ENCODE measurements at regions not wholly inside any gene's neighbourhood (a gene's known extent, or its start where the extent isn't known, plus 50 kb on each side); places are given as distances from the start of the nearest gene placed in this dataset.
"Not testable (repeated sequence)": the region's sequence is repeated elsewhere in the genome, so short reads cannot be mapped to it uniquely, and the experiment has no call there.

- H3K9ac ChIP-seq (ENCODE audit: low read length) = no peak overlapping the region
- H3K27me3 ChIP-seq (ENCODE audit: control insufficient read depth in 1 of 2, insufficient read depth in 2 of 2, low read length in 2 of 2) = no peaks in the 10 kb centered on the region
- no peak overlapping the region for H3K4me3 ChIP-seq (ENCODE audit: low read depth in 1 of 2, low read length in 2 of 2)
- H3K27ac ChIP-seq (ENCODE audit: low read depth, low read length) = no peak overlapping the region
- no peaks in the 10 kb centered on the region for H3K4me1 ChIP-seq (ENCODE audit: insufficient read depth, low read length)
- H3K36me3 ChIP-seq (ENCODE audit: insufficient read depth, low read length) = no peaks in the 10 kb centered on the region
- H3K9me3 ChIP-seq (ENCODE audit: low read length) = no peaks in the 10 kb centered on the region
Measured at GRCh38 chr5:85304524-85304923, 919.8 kb upstream of the EDIL3 start.

- H3K9me3 ChIP-seq (ENCODE audit: low read length) = no peaks in the 10 kb centered on the region
- H3K27me3 ChIP-seq (ENCODE audit: control insufficient read depth in 1 of 2, insufficient read depth in 2 of 2, low read length in 2 of 2) = no peaks in the 10 kb centered on the region
- H3K9ac ChIP-seq (ENCODE audit: low read length) = no peak overlapping the region
- no peaks in the 10 kb centered on the region for H3K4me1 ChIP-seq (ENCODE audit: insufficient read depth, low read length)
- H3K36me3 ChIP-seq (ENCODE audit: insufficient read depth, low read length) = no peaks in the 10 kb centered on the region
- no peak overlapping the region for H3K4me3 ChIP-seq (ENCODE audit: low read depth in 1 of 2, low read length in 2 of 2)
- no peak overlapping the region for H3K27ac ChIP-seq (ENCODE audit: low read depth, low read length)
Measured at GRCh38 chr5:85305766-85306165, 921.1 kb upstream of the EDIL3 start.

GRCh38 chr5:85311536-85311935 is 926.9 kb upstream of the EDIL3 start:
- Histone ChIP-seq H3K27me3 (ENCODE audit: control insufficient read depth in 1 of 2, insufficient read depth in 2 of 2, low read length in 2 of 2) (no peaks in the 10 kb centered on the region), H3K4me1 (ENCODE audit: insufficient read depth, low read length) (no peaks in the 10 kb centered on the region), H3K4me3 (ENCODE audit: low read depth in 1 of 2, low read length in 2 of 2) (no peak overlapping the region), H3K9ac (ENCODE audit: low read length) (no peak overlapping the region), H3K27ac (ENCODE audit: low read depth, low read length) (no peak overlapping the region), H3K9me3 (ENCODE audit: low read length) (no peaks in the 10 kb centered on the region), H3K36me3 (ENCODE audit: insufficient read depth, low read length) (no peaks in the 10 kb centered on the region)

- no peak overlapping the region for H3K4me3 ChIP-seq (ENCODE audit: low read depth in 1 of 2, low read length in 2 of 2)
- no peaks in the 10 kb centered on the region for H3K27me3 ChIP-seq (ENCODE audit: control insufficient read depth in 1 of 2, insufficient read depth in 2 of 2, low read length in 2 of 2)
- no peaks in the 10 kb centered on the region for H3K4me1 ChIP-seq (ENCODE audit: insufficient read depth, low read length)
- H3K9ac ChIP-seq (ENCODE audit: low read length) = no peak overlapping the region
- H3K9me3 ChIP-seq (ENCODE audit: low read length) = no peaks in the 10 kb centered on the region
- no peaks in the 10 kb centered on the region for H3K36me3 ChIP-seq (ENCODE audit: insufficient read depth, low read length)
- H3K27ac ChIP-seq (ENCODE audit: low read depth, low read length) = no peak overlapping the region
Measured at GRCh38 chr5:85320495-85320894, 935.8 kb upstream of the EDIL3 start.

- no peaks in the 10 kb centered on the region for H3K4me1 ChIP-seq (ENCODE audit: insufficient read depth, low read length)
- H3K9ac ChIP-seq (ENCODE audit: low read length) = no peak overlapping the region
- no peaks in the 10 kb centered on the region for H3K9me3 ChIP-seq (ENCODE audit: low read length)
- H3K36me3 ChIP-seq (ENCODE audit: insufficient read depth, low read length) = no peaks in the 10 kb centered on the region
- no peaks in the 10 kb centered on the region for H3K27me3 ChIP-seq (ENCODE audit: control insufficient read depth in 1 of 2, insufficient read depth in 2 of 2, low read length in 2 of 2)
- H3K4me3 ChIP-seq (ENCODE audit: low read depth in 1 of 2, low read length in 2 of 2) = no peak overlapping the region
- H3K27ac ChIP-seq (ENCODE audit: low read depth, low read length) = no peak overlapping the region
Measured at GRCh38 chr5:85333276-85333675, 948.6 kb upstream of the EDIL3 start.

GRCh38 chr5:85337435-85337834 is 952.8 kb upstream of the EDIL3 start:
- no peaks in the 10 kb centered on the region for H3K4me1 ChIP-seq (ENCODE audit: insufficient read depth, low read length)
- no peak overlapping the region for H3K4me3 ChIP-seq (ENCODE audit: low read depth in 1 of 2, low read length in 2 of 2)
- no peaks in the 10 kb centered on the region for H3K27me3 ChIP-seq (ENCODE audit: control insufficient read depth in 1 of 2, insufficient read depth in 2 of 2, low read length in 2 of 2)
- H3K9ac ChIP-seq (ENCODE audit: low read length) = no peak overlapping the region
- H3K36me3 ChIP-seq (ENCODE audit: insufficient read depth, low read length) = no peaks in the 10 kb centered on the region
- H3K27ac ChIP-seq (ENCODE audit: low read depth, low read length) = no peak overlapping the region
- no peaks in the 10 kb centered on the region for H3K9me3 ChIP-seq (ENCODE audit: low read length)

GRCh38 chr5:85340790-85341189 is 956.1 kb upstream of the EDIL3 start:
- Histone ChIP-seq H3K4me3 (ENCODE audit: low read depth in 1 of 2, low read length in 2 of 2) (no peak overlapping the region), H3K9me3 (ENCODE audit: low read length) (no peaks in the 10 kb centered on the region), H3K27ac (ENCODE audit: low read depth, low read length) (no peak overlapping the region), H3K36me3 (ENCODE audit: insufficient read depth, low read length) (no peaks in the 10 kb centered on the region), H3K9ac (ENCODE audit: low read length) (no peak overlapping the region), H3K27me3 (ENCODE audit: control insufficient read depth in 1 of 2, insufficient read depth in 2 of 2, low read length in 2 of 2) (no peaks in the 10 kb centered on the region), H3K4me1 (ENCODE audit: insufficient read depth, low read length) (no peaks in the 10 kb centered on the region)

GRCh38 chr5:85345818-85346217 is 961.1 kb upstream of the EDIL3 start:
- H3K4me3 ChIP-seq (ENCODE audit: low read depth in 1 of 2, low read length in 2 of 2) = no peak overlapping the region
- H3K9me3 ChIP-seq (ENCODE audit: low read length) = no peaks in the 10 kb centered on the region
- H3K27ac ChIP-seq (ENCODE audit: low read depth, low read length) = no peak overlapping the region
- H3K36me3 ChIP-seq (ENCODE audit: insufficient read depth, low read length) = no peaks in the 10 kb centered on the region
- H3K9ac ChIP-seq (ENCODE audit: low read length) = no peak overlapping the region
- H3K4me1 ChIP-seq (ENCODE audit: insufficient read depth, low read length) = no peaks in the 10 kb centered on the region
- no peaks in the 10 kb centered on the region for H3K27me3 ChIP-seq (ENCODE audit: control insufficient read depth in 1 of 2, insufficient read depth in 2 of 2, low read length in 2 of 2)

- H3K9me3 ChIP-seq (ENCODE audit: low read length) = no peaks in the 10 kb centered on the region
- no peak overlapping the region for H3K27ac ChIP-seq (ENCODE audit: low read depth, low read length)
- no peaks in the 10 kb centered on the region for H3K36me3 ChIP-seq (ENCODE audit: insufficient read depth, low read length)
- no peak overlapping the region for H3K9ac ChIP-seq (ENCODE audit: low read length)
- H3K27me3 ChIP-seq (ENCODE audit: control insufficient read depth in 1 of 2, insufficient read depth in 2 of 2, low read length in 2 of 2) = no peaks in the 10 kb centered on the region
- no peak overlapping the region for H3K4me3 ChIP-seq (ENCODE audit: low read depth in 1 of 2, low read length in 2 of 2)
- no peaks in the 10 kb centered on the region for H3K4me1 ChIP-seq (ENCODE audit: insufficient read depth, low read length)
Measured at GRCh38 chr5:85357309-85357708, 972.6 kb upstream of the EDIL3 start.

GRCh38 chr5:85375525-85375924 is 990.8 kb upstream of the EDIL3 start:
- Histone ChIP-seq H3K4me1 (ENCODE audit: insufficient read depth, low read length) (no peaks in the 10 kb centered on the region), H3K36me3 (ENCODE audit: insufficient read depth, low read length) (no peaks in the 10 kb centered on the region), H3K4me3 (ENCODE audit: low read depth in 1 of 2, low read length in 2 of 2) (no peak overlapping the region), H3K27ac (ENCODE audit: low read depth, low read length) (no peak overlapping the region), H3K9ac (ENCODE audit: low read length) (no peak overlapping the region), H3K9me3 (ENCODE audit: low read length) (no peaks in the 10 kb centered on the region), H3K27me3 (ENCODE audit: control insufficient read depth in 1 of 2, insufficient read depth in 2 of 2, low read length in 2 of 2) (no peaks in the 10 kb centered on the region)

GRCh38 chr5:85388770-85389169 is 1004.1 kb upstream of the EDIL3 start:
- Histone ChIP-seq H3K27me3 (ENCODE audit: control insufficient read depth in 1 of 2, insufficient read depth in 2 of 2, low read length in 2 of 2) (no peaks in the 10 kb centered on the region), H3K27ac (ENCODE audit: low read depth, low read length) (no peak overlapping the region), H3K9ac (ENCODE audit: low read length) (no peak overlapping the region), H3K9me3 (ENCODE audit: low read length) (no peaks in the 10 kb centered on the region), H3K4me3 (ENCODE audit: low read depth in 1 of 2, low read length in 2 of 2) (no peak overlapping the region), H3K4me1 (ENCODE audit: insufficient read depth, low read length) (no peaks in the 10 kb centered on the region), H3K36me3 (ENCODE audit: insufficient read depth, low read length) (no peaks in the 10 kb centered on the region)

GRCh38 chr5:85392309-85392708 is 1007.6 kb upstream of the EDIL3 start:
- H3K4me1 ChIP-seq (ENCODE audit: insufficient read depth, low read length); H3K4me3 ChIP-seq (ENCODE audit: low read depth in 1 of 2, low read length in 2 of 2); H3K27ac ChIP-seq (ENCODE audit: low read depth, low read length); H3K36me3 ChIP-seq (ENCODE audit: insufficient read depth, low read length); H3K9me3 ChIP-seq (ENCODE audit: low read length); H3K9ac ChIP-seq (ENCODE audit: low read length); H3K27me3 ChIP-seq (ENCODE audit: control insufficient read depth in 1 of 2, insufficient read depth in 2 of 2, low read length in 2 of 2): not testable (repeated sequence)
